IMR-90 (cell line): ENCODE measurements at regions not wholly inside any gene's neighbourhood (a gene's known extent, or its start where the extent isn't known, plus 50 kb on each side); places are given as distances from the start of the nearest gene placed in this dataset.

Experiments used
- ATAC-seq: fragments of 200-7000 bp; cut with Tn5 transposase; 2 replicates; pipeline ENCODE4 v1.9.1; 2020; ENCODE audit warnings: low read depth, mild to moderate bottlenecking, moderate library complexity
- BruUV-seq: library from RNA; stranded (reverse); fragments of 400-500 nt; replicated peaks from 2 replicates; lab custom pipeline; 2021; lab: Mats Ljungman, UMichigan
- CTCF ChIA-PET: fragments of 300-600 bp; formaldehyde crosslinking; extraction: SDS; loops from one replicate; lab custom pipeline; 2021; ENCODE audit warnings: antibody characterized with exemption; lab: Yijun Ruan, JAX
- POLR2A ChIA-PET: fragments of 300-600 bp; sonication (Branson Sonifier 250); formaldehyde crosslinking; loops from one replicate; lab custom pipeline; 2022; ENCODE audit warnings: antibody characterized with exemption; ENCODE audit not compliant: unreplicated experiment; lab: Charles Lee
- DNase-seq: peaks from one replicate; pipeline ENCODE4 v3.0.0; 2013
- H2AFZ ChIP-seq: replicated peaks from 2 replicates; pipeline ENCODE3; 2013; ENCODE audit warnings: low read length, mild to moderate bottlenecking; ENCODE audit not compliant: poor library complexity
- H2AK5ac ChIP-seq: 2 replicates; pipeline ENCODE4 v1.6.1; 2013; ENCODE audit warnings: low read depth, low read length, inconsistent platforms
- H2AK9ac ChIP-seq: replicated peaks from 2 replicates; pipeline ENCODE3; 2013; ENCODE audit warnings: mild to moderate bottlenecking, low read depth, low read length, moderate library complexity; ENCODE audit not compliant: poor library complexity
- H2BK120ac ChIP-seq: 2 replicates; pipeline ENCODE4 v1.6.1; 2013; ENCODE audit warnings: low read depth, low read length, inconsistent platforms
- H2BK15ac ChIP-seq: 3 replicates; pipeline ENCODE4 v1.6.1; 2013; ENCODE audit warnings: low read depth, low read length, inconsistent platforms
- H2BK20ac ChIP-seq: 2 replicates; pipeline ENCODE4 v1.6.1; 2013; ENCODE audit warnings: low read depth, mild to moderate bottlenecking, inconsistent platforms, low read length, moderate library complexity
- H2BK5ac ChIP-seq: 2 replicates; pipeline ENCODE4 v1.6.1; 2013; ENCODE audit warnings: mild to moderate bottlenecking, low read depth, low read length, inconsistent platforms; ENCODE audit not compliant: poor library complexity, severe bottlenecking
- H3K14ac ChIP-seq: replicated peaks from 2 replicates; pipeline ENCODE4 v1.6.1; 2013; ENCODE audit warnings: low read depth, low read length, inconsistent platforms
- H3K18ac ChIP-seq: 2 replicates; pipeline ENCODE4 v1.6.1; 2013; ENCODE audit warnings: low read depth, low read length, control low read depth
- H3K23ac ChIP-seq: 2 replicates; pipeline ENCODE4 v1.6.1; 2013; ENCODE audit warnings: low read depth, low read length, inconsistent platforms
- H3K27ac ChIP-seq: 2 replicates; pipeline ENCODE4 v1.5.1; 2013; ENCODE audit warnings: mild to moderate bottlenecking, control low read depth, low read length; ENCODE audit not compliant: insufficient read depth
- H3K27me3 ChIP-seq: 2 replicates; pipeline ENCODE4 v1.6.1; 2013; ENCODE audit warnings: low read length; ENCODE audit not compliant: control insufficient read depth, insufficient read depth
- H3K36me3 ChIP-seq: 2 replicates; pipeline ENCODE4 v1.6.1; 2013; ENCODE audit warnings: low read length, mixed read lengths; ENCODE audit not compliant: control insufficient read depth, insufficient read depth
- H3K4ac ChIP-seq: 2 replicates; pipeline ENCODE4 v1.6.1; 2013; ENCODE audit warnings: low read depth, low read length, inconsistent platforms
- H3K4me1 ChIP-seq: 2 replicates; pipeline ENCODE4 v1.6.1; 2013; ENCODE audit warnings: low read length, mixed read lengths; ENCODE audit not compliant: control insufficient read depth, insufficient read depth
- H3K4me2 ChIP-seq: 2 replicates; pipeline ENCODE4 v1.6.1; 2013; ENCODE audit warnings: low read depth, mild to moderate bottlenecking, control low read depth, low read length, moderate library complexity
- H3K4me3 ChIP-seq: 2 replicates; pipeline ENCODE4 v1.5.1; 2013; ENCODE audit warnings: low read depth, mild to moderate bottlenecking, control low read depth, low read length, moderate library complexity; ENCODE audit not compliant: insufficient read depth
- H3K56ac ChIP-seq: 2 replicates; pipeline ENCODE4 v1.6.1; 2013; ENCODE audit warnings: low read length, inconsistent platforms; ENCODE audit not compliant: insufficient read depth; ENCODE audit errors: extremely low read depth
- H3K79me1 ChIP-seq, 2 experiments: 2 replicates each; pipeline ENCODE4 v1.6.1; 2013; ENCODE audit warnings: low read length in 2 of 2, inconsistent platforms in 1 of 2, low read depth in 1 of 2
- H3K9ac ChIP-seq: 2 replicates; pipeline ENCODE4 v1.6.1; 2013; ENCODE audit warnings: low read depth, low read length, control low read depth
- H3K9me1 ChIP-seq: 2 replicates; pipeline ENCODE4 v1.6.1; 2013; ENCODE audit warnings: low read length, inconsistent platforms; ENCODE audit not compliant: insufficient read depth
- H3K9me3 ChIP-seq: 2 replicates; pipeline ENCODE4 v1.6.1; 2013; ENCODE audit warnings: low read length; ENCODE audit not compliant: control insufficient read depth, insufficient read depth
- H4K20me1 ChIP-seq: 2 replicates; pipeline ENCODE4 v1.6.1; 2013; ENCODE audit warnings: low read length, inconsistent platforms; ENCODE audit not compliant: insufficient read depth
- H4K5ac ChIP-seq: 2 replicates; pipeline ENCODE4 v1.6.1; 2013; ENCODE audit warnings: mild to moderate bottlenecking, low read depth, low read length, control low read depth
- H4K8ac ChIP-seq, 2 experiments: 2 replicates each; pipeline ENCODE4 v1.6.1; 2013; ENCODE audit warnings: low read depth in 2 of 2, low read length in 2 of 2, control low read depth in 1 of 2, inconsistent platforms in 1 of 2
- H4K91ac ChIP-seq: 2 replicates; pipeline ENCODE4 v1.6.1; 2013; ENCODE audit warnings: low read depth, low read length, inconsistent platforms; ENCODE audit not compliant: insufficient read depth
- BHLHE40 ChIP-seq: fragments of 150-350 bp; IDR thresholded peaks from 2 replicates; pipeline ENCODE4 v1.6.1; 2016; ENCODE audit warnings: mild to moderate bottlenecking, low read depth, low read length
- CEBPB ChIP-seq: IDR thresholded peaks from 2 replicates; pipeline ENCODE4 v1.6.1; 2012; ENCODE audit warnings: low read depth, low read length, improper control_type of control experiment
- CHD1 ChIP-seq: IDR thresholded peaks from 2 replicates; pipeline ENCODE4 v1.6.1; 2012; ENCODE audit warnings: low read depth, low read length, improper control_type of control experiment
- CTCF ChIP-seq: conservative IDR thresholded peaks from 2 replicates; pipeline ENCODE4 v1.5.1; 2012; ENCODE audit warnings: mild to moderate bottlenecking, low read depth, low read length, improper control_type of control experiment
- ELK1 ChIP-seq: fragments of 150-350 bp; IDR thresholded peaks from 2 replicates; pipeline ENCODE4 v1.6.1; 2016; ENCODE audit warnings: low read depth, mild to moderate bottlenecking, low read length, moderate library complexity, borderline replicate concordance
- FOS ChIP-seq: fragments of 150-350 bp; IDR thresholded peaks from 2 replicates; pipeline ENCODE4 v1.6.1; 2016; ENCODE audit warnings: low read depth, low read length
- MAFK ChIP-seq: IDR thresholded peaks from 2 replicates; pipeline ENCODE4 v1.6.1; 2012; ENCODE audit warnings: low read depth, low read length, improper control_type of control experiment
- MAZ ChIP-seq: IDR thresholded peaks from 2 replicates; pipeline ENCODE4 v1.6.1; 2012; ENCODE audit warnings: low read depth, mild to moderate bottlenecking, low read length, improper control_type of control experiment, moderate library complexity, borderline replicate concordance
- MXI1 ChIP-seq: IDR thresholded peaks from 2 replicates; pipeline ENCODE4 v1.6.1; 2012; ENCODE audit warnings: low read depth, mild to moderate bottlenecking, low read length, moderate library complexity, borderline replicate concordance
- NFE2L2 ChIP-seq: fragments of 150-350 bp; IDR thresholded peaks from 2 replicates; pipeline ENCODE4 v1.6.1; 2016; ENCODE audit warnings: low read depth, mild to moderate bottlenecking, low read length
- POLR2A ChIP-seq: IDR thresholded peaks from 2 replicates; pipeline ENCODE4 v1.6.1; 2012; ENCODE audit warnings: mild to moderate bottlenecking, low read depth, low read length
- RAD21 ChIP-seq: IDR thresholded peaks from 2 replicates; pipeline ENCODE4 v1.6.1; 2012; ENCODE audit warnings: low read length, improper control_type of control experiment
- RCOR1 ChIP-seq: IDR thresholded peaks from 2 replicates; pipeline ENCODE4 v1.6.1; 2012; ENCODE audit warnings: mild to moderate bottlenecking, low read length, improper control_type of control experiment; ENCODE audit not compliant: insufficient replicate concordance
- RFX5 ChIP-seq: IDR thresholded peaks from 2 replicates; pipeline ENCODE4 v1.8.0; 2012; ENCODE audit warnings: low read depth, mild to moderate bottlenecking, low read length, moderate library complexity
- SMC3 ChIP-seq: fragments of 150-350 bp; IDR thresholded peaks from 2 replicates; pipeline ENCODE4 v1.6.1; 2016; ENCODE audit warnings: low read depth, mild to moderate bottlenecking, antibody characterized with exemption, low read length, moderate library complexity
- USF2 ChIP-seq: fragments of 150-350 bp; IDR thresholded peaks from 2 replicates; pipeline ENCODE4 v1.6.1; 2017; ENCODE audit warnings: mild to moderate bottlenecking, antibody characterized with exemption, low read length, low read depth
- WGBS, 2 experiments: methylation state at CpG; one replicate each; pipeline versions ENCODE4 v1.1.5 to v1.1.7; 2013; ENCODE audit warnings: missing lambda C conversion rate in 2 of 2; ENCODE audit not compliant: insufficient read length in 1 of 2; ENCODE audit errors: extremely low coverage in 2 of 2; 5-methylcytosine and 5-hydroxymethylcytosine counted together
- dilution Hi-C: fragments of 300-500 bp; cut with HindIII; formaldehyde crosslinking; loops from one replicate; pipeline ENCODE4 v1.14.3; 2018; ENCODE audit warnings: low sequenced_read_pairs; ENCODE audit not compliant: unreplicated experiment
- in situ Hi-C: fragments of 300-500 bp; cut with MboI; formaldehyde crosslinking; loops from 3 replicates; pipeline ENCODE4 v1.14.3; 2019; ENCODE audit warnings: low sequenced_read_pairs, inconsistent platforms, mixed read lengths
- intact Hi-C: fragments of 100-400 bp; cut with micrococcal nuclease; formaldehyde crosslinking; loops from 2 replicates; pipeline ENCODE4 v1.10.0; 2022

DNA sequence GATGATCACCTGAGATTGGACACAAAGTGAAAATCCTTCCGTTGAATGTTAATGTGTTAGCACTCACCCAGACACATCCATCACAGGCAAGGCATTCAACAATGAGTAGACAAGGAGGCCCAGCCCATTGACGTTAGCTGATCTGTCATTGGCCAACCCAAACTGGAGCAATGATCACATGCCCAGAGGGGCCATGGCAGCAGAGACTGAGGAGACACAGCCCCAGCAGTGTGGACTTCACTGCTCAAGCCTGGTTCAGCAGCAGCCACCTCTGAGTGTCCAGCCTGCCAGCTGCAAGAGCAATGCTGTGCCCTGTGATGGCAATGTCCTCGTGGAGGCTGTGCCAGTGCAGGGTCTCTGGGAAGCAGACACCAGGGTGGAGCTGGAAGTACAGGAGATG lies 622.2 kb downstream of the AACS start:
- Histone ChIP-seq H3K4ac (no peak overlapping the region), H3K36me3 (no peaks in the 10 kb centered on the region), H3K27me3 (no peaks in the 10 kb centered on the region), H3K18ac (no peak overlapping the region), H3K4me1 (no peaks in the 10 kb centered on the region), H4K91ac (no peak overlapping the region), H2BK5ac (no peak overlapping the region), H4K5ac (no peak overlapping the region), H3K23ac (no peak overlapping the region), H2BK15ac (no peak overlapping the region), H2BK20ac (no peak overlapping the region), H3K56ac (no peak overlapping the region), H3K4me3 (no peak overlapping the region), H3K9ac (no peak overlapping the region), H2AFZ (no peak overlapping the region), H3K9me1 (no peaks in the 10 kb centered on the region), H4K20me1 (no peaks in the 10 kb centered on the region), H3K27ac (no peak overlapping the region), H3K9me3 (peaks cover 47% of the 10 kb centered on the region), H3K14ac (no peak overlapping the region), H2AK5ac (no peak overlapping the region), H2BK120ac (no peak overlapping the region), H3K79me1 (no peaks in the 10 kb centered on the region), H4K8ac (no peak overlapping the region), H2AK9ac (no peak overlapping the region), H3K4me2 (no peak overlapping the region)
- in situ Hi-C loops (no loop called here), intact Hi-C loops (no loop called here), dilution Hi-C loops (no loop called here)
- ATAC-seq (no peak), DNase-seq (no peak)
- ChIA-PET CTCF (no interaction called here), POLR2A (no interaction called here)
- WGBS, 2 experiments: 33% methylated on average over 1 of the region's 3 CpGs; no CpG with 5 or more reads in 1 of the 2 experiments
- no TSS peak for BruUV-seq
- TF ChIP-seq NFE2L2 (no peak), RFX5 (no peak), ELK1 (no peak), RCOR1 (no peak), CHD1 (no peak), MAFK (no peak), BHLHE40 (no peak), RAD21 (no peak), CEBPB (no peak), CTCF (no peak), FOS (no peak), MXI1 (no peak), MAZ (no peak), POLR2A (no peak), SMC3 (no peak), USF2 (no peak)
